ENCODE measurements at regions not wholly inside any gene's neighbourhood (a gene's known extent, or its start where the extent isn't known, plus 50 kb on each side); places are given as distances from the start of the nearest gene placed in this dataset.

GRCh38 chr13:89502286-89502685 lies 1831.1 kb downstream of the SLITRK5 start:
- TF ChIP-seq POLR2AphosphoS5 (IDR thresholded peaks at IDR 0.05) (no peak), CTCF (IDR thresholded peaks at IDR 0.05) (no peak), POLR2A (IDR thresholded peaks at IDR 0.05) (no peak)

All from prostate gland (tissue), 2 donors.